GM19239 (cell line): ENCODE measurements at regions not wholly inside any gene's neighbourhood (a gene's known extent, or its start where the extent isn't known, plus 50 kb on each side); places are given as distances from the start of the nearest gene placed in this dataset.

ENCODE experiments used
- DNase-seq: peaks from one replicate; pipeline ENCODE4 v3.0.0; 2011; ENCODE audit warnings: low spot score; ENCODE audit not compliant: insufficient read length
- FAIRE-seq: peaks from 2 replicates; lab custom pipeline; 2011; peaks lifted over from hg19 to GRCh38; lab: Jason Lieb, UNC

DNA sequence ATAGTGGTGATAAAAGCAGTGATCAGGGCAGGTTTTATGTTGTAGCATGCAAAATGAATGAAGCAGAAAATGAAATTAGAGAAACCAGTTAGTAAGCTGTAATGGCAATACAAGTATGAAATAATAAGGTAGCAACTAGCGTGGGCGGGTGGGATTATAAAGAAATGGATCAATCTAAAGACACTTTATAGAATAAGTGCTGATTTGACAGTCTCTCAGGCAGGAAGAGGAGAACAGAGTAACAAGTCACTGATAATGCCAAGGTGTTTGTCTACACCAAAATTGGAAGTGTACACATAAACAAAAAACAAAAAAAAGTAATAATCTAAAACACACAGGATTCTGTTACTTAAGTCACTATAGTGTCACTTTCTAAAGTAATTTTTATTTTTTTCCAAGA lies 51.0 kb upstream of the PCBP1 start:
- DNase-seq (no peak), FAIRE-seq (no peak)

DNA sequence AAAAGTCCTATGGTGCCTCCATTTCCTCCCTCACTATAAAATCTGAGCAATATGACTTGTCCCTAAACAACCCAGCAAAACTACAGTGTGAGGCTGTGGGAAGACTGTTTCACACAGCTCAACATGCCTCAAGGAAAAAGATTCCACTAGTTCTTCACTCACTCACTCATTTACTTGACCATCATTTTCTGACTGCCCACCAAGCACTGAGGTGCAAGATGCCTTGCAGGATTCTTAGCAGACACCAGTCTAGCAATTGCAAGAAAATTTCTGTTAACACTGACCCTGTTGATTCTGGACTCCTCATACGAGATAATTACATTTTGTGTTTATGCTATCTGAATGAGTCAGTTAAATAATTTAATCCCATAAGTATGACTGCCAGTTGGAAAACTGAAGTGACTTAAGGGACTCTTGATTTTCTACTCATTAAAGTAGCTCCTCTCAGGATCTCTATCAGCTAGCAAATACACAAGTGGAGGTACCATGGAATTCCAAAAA lies 51.9 kb upstream of the PCBP1 start:
- FAIRE-seq = no peak

DNA sequence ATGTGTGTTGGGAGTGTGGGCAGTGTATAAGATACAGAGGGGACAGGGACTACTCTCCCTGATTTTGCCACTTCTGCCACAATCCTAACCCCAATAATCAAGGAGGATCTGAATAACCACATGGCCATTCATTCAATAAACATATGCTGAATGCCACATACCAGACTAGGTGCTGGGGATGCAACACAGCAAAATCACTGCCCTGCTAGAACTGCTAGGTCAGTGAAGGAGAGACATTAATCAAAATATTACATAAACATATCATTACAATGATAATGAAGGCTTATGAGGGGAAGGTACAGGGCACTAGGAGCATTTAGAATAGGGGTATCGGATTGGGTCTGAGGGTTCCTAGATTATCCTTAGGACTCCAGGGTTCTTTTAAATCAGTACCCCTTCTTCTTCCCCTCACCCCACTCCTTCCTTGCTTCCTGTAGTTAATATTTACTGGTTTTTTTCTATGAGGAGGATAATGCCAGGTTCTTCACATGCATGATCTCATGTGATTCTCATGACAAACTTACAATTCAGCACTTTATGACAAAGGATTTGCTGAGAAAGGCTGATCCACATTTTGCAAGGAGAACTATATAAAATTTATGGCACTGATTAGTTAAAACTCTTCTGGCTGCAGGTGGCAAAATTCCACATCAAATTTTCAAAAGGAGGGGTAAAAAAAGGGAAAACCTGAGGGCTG lies 56.4 kb upstream of the PCBP1 start:
- no peak for FAIRE-seq

More for the DNA sequence above, 51.9 kb upstream of the PCBP1 start:
- no peak for DNase-seq

GRCh38 chr2:70029814-70030409 lies 57.4 kb upstream of the PCBP1 start:
- DNase-seq = no peak
- FAIRE-seq = no peak

More for the DNA sequence above, 56.4 kb upstream of the PCBP1 start:
- DNase-seq = no peak

GRCh38 chr2:70024284-70024683 lies 62.9 kb upstream of the ASPRV1 start:
- FAIRE-seq = no peak
- no peak for DNase-seq

- FAIRE-seq = no peak
- no peak for DNase-seq
Observed at GRCh38 chr2:70019096-70019495, 57.7 kb upstream of the ASPRV1 start.

DNA sequence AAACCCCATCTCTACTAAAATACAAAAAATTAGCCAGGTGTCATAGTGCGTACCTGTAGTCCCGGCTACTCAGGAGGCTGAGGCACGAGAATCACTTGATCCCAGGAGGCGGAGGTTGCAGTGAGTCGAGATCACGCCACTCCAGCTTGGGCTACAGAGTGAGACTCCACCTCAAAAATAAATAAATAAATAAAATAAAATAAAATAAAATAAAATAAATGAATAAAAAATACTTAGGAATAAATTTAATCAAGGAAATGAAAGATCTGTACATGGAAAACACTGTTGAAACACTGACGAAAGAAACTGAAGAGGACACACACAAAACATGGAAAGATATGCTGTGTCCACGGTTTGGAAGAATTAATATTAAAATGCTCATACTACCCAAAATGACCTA lies 56.5 kb upstream of the ASPRV1 start:
- FAIRE-seq = no peak
- DNase-seq = no peak

GRCh38 chr2:70014959-70015358 lies 53.5 kb upstream of the ASPRV1 start:
- DNase-seq = no peak
- peak; percentile 83 for FAIRE-seq

DNA sequence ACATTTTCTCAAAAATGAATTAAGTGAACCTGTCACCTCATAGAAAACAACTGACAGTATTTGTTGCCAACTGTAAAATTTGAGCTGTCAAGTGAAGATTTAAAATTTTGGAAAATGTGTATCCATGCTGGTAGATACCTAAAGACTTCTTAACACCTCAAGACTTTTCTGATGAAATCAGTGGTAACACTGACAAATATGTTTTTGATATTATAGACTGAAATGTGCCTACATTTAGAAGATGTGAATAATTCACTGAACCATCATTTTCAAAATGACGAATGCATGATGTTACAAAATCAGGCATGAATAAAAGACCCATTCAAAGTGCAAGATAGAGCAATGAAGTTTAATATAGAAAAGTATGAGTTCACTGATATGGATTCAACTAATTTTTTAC lies 51.5 kb upstream of the ASPRV1 start:
- no peak for FAIRE-seq
- DNase-seq = no peak

DNA sequence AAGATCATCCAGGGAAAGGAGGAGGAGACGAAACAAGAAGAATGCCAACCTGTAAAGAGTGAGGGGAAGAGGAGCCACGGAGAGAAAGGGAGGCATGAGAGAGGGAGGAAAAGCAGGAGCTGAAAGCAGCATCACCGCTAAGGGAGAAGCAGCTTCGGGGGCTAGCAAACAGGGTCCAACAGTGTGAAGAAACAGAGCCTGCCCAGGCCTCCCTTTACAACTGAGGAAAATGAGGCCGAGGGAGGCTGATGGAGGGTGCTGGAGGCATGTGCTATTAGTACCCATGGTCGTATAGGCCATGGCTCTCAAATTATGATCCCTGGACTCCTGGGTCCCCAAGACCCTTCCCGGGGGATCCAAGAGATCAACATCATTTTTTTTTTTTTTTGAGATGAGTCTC lies 50.4 kb upstream of the ASPRV1 start:
- DNase-seq (no peak), FAIRE-seq (no peak)

GRCh38 chr2:70011335-70011734 lies 49.9 kb upstream of the ASPRV1 start:
- FAIRE-seq (no peak), DNase-seq (no peak)
